ENCODE measurements at regions not wholly inside any gene's neighbourhood (a gene's known extent, or its start where the extent isn't known, plus 50 kb on each side); places are given as distances from the start of the nearest gene placed in this dataset.
A peak's percentile ranks its signal among the peaks of the same experiment; 100 is the strongest.

DNA sequence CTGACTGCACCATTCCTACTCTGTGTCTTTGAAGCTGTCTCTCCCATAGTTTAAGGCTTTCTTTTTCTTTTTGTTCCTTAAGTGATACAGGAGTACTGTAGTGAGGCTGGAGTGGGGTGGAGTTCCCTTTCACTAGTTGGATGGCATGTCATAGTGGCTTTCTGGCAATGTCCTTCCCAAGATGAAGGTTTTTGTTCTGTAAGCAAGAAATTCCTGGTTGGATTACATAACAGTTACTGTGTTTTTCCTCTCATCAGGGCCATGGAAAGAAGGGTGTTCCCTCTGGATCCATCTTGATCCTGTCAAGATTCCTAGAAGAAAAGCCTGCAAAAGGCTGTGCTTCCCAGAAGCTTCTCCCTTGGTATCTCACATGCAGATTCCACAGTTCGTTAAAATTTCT is 84.2 kb downstream of the ACKR3 start:
- no peak for DNase-seq (ENCODE audit: low read depth in 3 of 3, low spot score in 2 of 3)

DNA sequence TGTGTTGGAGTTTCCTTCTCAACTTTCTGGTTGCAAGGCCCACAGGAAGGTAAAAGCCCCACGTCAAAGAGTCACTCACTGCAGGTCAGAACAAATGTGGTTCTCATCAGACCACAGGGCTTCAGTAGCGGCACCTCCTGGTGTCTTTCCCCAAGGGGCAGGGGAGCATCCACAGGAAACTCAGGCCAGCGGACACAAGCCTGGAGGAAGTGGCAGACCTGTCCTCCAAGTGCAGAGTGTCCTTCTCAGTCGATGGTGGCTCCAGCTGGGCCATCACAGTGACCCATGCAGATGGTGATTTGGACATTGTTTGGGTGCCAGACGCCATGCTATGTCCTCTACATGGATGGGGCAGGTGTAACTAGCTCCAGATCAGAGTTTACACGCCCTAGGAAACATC is 84.9 kb downstream of the ACKR3 start:
- no peak for DNase-seq (ENCODE audit: low read depth in 3 of 3, low spot score in 2 of 3)

DNA sequence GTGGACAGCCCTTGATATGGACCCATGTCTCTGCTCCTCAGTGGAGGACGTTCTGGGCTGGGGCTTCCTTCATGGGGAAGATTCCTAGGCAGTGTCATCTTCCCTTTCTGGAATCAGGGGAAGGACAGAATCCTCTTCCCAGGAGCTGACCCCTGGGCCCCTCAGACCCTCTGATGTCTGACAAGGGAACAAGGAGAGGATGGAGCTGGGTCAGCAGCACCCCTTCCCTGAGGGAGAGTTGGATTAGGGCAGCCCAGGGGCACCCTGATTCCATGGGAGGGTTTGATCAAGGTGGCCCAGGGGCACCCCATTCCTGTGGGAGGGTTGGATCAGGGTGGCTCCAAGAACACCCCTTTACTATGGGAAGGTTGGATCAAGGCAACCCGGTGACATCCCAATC is 86.5 kb downstream of the ACKR3 start:
- DNase-seq (ENCODE audit: low read depth in 3 of 3, low spot score in 2 of 3) = no peak

DNA sequence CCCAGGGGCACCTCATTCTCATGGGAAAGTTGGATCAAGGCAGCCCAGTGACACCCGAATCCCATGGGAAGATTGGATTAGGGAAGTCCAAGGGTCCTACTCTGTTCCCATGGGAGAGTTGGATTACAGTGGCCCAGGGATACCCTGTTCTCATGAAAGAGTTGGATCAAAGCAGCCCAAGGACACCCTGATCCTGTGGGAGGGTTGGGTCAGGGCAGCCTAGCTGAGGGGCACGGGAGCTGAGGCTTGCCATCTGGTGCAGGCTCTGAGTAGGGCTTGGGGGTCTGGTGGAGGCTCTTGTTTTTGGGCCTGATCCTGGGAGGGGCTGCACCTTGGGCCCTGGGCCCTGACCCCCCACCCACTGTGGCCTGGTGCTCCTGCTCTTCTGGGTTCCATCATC is 87.1 kb downstream of the ACKR3 start:
- DNase-seq (ENCODE audit: low read depth in 3 of 3, low spot score in 2 of 3) = no peak

DNA sequence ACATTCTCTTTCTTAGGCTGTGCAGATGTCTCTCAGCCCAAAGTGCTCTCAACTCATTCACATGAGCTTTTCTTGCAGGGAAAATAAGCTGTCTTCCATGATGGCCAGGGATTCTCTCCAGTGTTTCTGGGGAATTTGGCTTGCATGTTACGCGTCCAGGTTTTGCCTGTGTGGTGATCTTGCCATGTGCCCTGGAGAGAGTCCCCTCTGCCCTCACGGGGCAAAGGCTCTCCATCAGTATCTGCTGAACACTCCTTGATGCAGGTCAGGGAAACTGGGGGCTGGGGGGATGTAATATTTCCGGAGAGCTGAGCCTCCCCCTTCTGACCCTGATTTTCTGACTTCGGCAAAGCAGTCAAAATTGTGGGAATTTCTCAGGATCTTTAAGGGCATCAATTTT is 87.6 kb downstream of the ACKR3 start:
- no peak for DNase-seq (ENCODE audit: low read depth in 3 of 3, low spot score in 2 of 3)

DNA sequence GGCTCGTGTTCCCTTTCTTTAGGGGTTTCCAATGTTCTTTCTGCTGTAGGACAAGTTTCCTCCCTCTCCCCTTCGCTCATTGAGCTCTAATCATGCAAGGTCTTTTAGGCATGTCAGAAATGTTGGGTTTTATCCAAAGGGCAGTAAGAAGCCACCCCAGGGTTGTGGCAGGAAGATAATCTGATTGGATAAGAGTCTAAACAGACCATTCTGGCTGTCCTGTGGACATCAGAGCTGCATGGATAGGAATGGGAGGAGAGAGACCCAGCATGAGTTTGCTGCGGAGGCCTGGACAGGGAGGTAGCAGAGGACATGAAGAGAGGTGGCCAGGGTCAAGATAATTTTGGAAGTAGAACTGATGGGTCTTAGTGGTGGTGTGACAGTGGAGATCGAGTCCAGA is 88.2 kb downstream of the ACKR3 start:
- DNase-seq (ENCODE audit: low read depth in 3 of 3, low spot score in 2 of 3) = no peak

DNA sequence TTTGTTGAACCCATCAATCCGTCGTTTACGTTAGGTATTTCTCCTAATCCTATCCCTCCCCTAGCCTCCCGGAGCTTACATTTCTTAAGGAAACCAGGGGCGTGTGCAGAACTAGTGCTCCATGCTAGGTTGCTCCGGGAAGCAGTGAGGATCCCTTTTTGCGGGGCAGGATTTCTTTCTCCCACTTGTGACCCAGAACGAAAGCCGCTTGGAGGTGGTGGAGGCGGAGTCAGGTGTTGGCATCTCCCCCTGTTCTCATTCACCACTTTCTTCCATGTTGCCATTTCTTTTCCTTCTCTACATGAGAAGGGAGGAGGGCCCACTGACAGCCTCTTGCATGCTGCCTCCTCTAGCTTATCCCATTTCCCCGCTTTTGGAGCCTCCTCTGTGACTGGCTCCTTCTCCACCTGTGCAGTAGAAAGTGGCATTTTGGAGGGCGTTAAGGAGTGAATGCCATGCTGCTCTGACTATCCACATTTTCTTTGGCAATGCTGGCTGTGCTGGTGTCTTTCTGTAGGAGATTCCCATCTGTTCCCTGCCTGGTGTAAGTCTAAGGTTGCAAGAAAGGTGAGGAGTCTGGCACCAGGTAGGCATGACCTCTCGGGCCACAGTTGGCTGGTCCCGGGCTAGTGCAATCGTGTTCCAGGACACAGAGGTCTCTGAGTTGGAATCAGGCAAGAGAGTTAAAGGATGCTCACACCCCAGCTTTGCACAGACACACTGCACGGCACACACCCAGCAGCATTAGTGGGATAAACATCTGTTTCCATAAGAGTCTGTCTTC is 89.5 kb downstream of the ACKR3 start:
- no peak for DNase-seq (ENCODE audit: low read depth in 3 of 3, low spot score in 2 of 3)

DNA sequence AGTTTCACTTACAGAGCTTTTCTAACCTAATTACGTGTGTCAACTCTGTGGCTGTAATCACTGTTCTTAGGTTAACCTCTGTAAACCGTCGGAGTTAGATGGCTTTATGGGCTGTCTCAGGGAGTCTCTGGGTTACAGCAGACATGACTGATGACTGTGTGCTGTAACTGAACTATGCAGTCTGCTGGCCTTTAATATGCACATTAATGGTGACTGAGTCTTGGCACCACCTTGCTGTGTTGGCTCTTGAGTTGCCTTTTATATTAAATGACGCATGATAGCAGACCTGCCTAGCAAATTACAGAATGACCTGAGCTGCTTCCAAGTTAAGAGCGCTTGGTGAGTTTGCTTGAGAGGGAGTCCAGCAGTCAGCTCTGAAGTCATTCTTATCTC is 90.1 kb downstream of the ACKR3 start:
- DNase-seq (ENCODE audit: low read depth in 3 of 3, low spot score in 2 of 3) = peak; percentile 36 to 51 (median 45)

DNA sequence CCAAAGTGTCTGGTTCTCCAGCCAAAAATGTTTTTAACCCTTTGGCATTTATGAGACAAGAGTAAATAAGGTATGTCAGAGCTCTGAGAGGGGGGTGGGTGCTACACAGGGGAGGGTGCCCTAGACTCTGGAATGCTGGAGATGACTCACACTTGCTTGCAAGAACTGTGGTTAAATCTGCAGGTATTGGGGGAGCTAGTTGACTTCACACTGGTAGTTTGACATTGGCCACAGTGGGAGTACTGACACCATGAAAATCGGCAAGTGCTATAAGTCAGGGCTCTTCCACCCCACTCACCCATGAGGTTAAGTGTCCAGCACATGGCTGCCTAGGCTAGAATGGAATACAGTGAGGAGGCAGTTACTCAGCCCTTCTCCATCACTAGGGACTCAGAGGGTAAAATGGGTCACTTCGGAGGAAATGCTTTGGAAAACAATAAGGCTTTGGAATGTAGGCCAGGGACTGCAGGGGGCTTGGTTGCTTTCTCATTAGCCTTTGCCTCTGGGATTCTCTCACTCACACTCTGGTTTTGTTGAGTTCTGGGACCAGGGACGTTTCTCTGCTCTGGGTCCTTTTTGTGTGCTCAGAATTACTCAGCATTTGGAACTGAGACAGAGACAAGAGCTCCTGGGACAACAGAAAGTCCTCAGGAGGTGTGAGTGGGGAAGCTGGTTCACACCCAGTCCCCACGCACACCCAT is 91.6 kb downstream of the ACKR3 start:
- DNase-seq (ENCODE audit: low read depth in 3 of 3, low spot score in 2 of 3) = no peak

DNA sequence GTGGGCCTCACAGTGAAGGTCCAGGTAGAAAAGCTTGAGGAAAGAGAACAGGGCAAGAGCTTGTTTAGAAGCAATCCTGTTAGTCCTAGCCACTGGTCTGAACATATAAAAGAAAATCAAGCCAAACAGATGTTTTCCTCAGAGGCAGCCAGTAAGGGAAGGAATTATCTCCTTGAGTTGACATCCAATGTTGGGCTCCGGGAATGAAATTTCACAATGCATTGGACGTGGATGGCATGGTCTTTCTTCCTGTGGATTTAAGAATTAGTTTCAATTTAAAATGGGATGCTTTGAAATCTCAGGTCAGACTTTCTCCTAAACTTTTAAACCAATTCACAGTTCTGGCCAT is 92.1 kb downstream of the ACKR3 start:
- DNase-seq (ENCODE audit: low read depth in 3 of 3, low spot score in 2 of 3) = no peak

DNA sequence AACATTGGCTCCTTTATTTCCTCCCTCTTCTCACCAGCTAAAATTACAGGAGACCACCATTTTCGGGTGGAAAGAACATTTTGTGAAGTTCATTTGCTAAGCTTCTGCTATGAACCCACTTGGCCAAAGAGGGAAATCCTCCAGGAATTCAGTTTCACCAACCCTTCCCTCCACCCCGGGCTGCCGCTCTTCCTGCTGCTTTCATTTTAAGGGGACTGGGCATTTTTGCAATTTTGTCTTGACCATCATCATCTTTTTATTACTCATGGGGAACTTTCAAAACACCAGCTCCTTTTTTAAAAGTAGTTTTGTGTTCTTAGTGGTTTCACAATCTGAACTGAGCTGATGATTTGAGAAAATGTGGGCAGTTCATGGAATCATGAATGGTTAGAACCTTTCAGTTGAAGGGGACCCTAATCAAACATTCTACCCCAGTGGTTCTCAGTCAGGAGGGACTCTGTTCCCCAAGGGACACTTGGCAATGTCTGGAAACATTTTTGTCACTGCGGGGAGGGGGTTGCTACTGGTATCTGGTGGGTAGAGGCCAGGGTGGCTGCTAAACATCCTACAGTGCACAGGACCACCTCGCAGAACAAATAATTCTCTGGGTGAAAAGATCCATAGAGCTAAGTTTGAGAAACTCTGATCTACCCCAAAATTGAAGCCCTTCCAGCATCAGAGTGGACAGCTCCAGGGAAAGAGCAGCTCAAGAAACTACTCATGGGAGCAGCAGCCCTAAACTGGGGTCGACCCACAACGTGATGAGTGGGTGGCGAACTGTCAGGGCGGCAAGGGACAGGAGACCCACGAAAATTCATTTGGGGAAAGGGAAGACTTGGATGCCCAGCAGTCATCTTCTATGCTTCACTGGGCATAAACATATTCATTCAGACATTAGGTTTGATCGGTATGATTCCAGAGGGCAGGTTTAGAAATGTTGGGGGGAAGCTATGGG is 92.9 kb downstream of the ACKR3 start:
- no peak for DNase-seq (ENCODE audit: low read depth in 3 of 3, low spot score in 2 of 3)

DNA sequence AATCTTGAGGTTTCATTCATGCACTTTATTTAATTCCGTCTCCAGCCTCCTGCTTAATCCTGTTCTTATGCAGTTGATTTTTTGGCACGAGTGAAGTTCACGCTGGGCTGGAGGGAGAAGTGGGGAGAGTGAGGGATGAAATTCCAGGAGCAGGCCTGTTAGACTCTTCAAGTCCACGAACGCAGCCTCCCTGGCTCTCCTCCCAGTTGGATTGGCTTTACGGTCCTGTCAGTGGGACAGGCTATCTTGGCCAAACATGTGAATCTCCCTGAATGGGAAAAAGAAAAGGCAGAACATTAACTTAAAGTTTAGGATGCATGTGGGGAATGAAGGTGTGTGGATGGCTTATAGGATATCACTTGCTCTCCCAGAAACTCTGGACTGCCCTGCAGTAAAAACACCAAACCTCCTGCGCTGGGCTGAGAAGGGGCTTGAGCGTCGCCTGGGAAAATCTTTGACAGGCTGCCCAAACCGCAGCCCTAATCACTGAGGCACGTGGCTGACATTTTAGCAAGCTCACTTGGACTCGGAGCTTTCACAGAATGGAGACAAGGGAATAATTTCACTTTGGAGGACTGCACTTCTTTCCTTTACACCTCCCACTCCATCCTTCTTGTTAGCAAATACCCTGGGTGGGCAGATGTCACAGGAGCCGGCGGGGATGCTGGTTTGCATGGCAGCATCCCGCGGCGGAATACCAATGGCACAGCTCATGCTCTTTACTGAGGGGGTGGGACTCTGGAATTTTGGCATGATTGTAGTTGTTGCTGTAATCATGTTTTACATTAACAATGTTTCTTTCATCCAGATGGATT is 93.9 kb downstream of the ACKR3 start:
- DNase-seq (ENCODE audit: low read depth in 3 of 3, low spot score in 2 of 3) = no peak

DNA sequence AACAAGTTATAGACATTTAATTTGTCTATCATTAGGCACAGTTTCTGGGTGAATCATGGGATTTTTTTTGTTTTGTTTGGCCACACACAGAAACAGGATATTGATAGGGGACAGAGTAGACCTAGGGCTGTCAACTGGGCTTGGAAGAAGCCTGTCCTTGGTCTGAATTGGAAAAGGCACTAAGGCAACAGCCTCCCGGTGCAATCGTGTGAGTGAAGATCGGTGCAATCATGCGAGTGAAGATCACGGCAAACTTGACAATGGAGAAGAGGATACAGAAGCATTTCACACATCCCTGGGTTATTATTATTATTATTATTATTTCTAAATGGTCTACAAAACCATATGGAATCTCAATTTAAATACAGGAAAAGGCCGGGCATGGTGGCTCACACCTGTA is 94.5 kb downstream of the ACKR3 start:
- DNase-seq (ENCODE audit: low read depth in 3 of 3, low spot score in 2 of 3) = no peak

DNA sequence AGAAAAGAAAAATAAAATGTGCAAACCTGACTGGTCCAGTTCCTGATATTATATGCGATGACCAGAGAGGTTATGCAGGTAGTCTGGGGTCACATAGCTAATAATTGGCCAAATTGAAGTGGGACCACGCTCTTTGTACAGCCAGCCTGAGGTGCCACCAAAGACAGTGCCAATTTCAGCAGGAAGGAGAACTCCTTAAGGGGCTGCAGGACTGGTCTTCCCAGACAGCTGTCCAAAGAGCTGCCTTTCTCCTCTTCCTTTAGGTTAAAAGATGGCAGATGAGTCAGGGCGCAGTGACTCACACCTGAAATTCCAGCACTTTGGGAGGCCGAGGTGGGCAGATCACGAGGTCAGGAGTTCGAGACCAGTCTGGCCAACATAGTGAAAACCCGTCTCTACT is 95.5 kb downstream of the ACKR3 start:
- no peak for DNase-seq (ENCODE audit: low read depth in 3 of 3, low spot score in 2 of 3)

DNA sequence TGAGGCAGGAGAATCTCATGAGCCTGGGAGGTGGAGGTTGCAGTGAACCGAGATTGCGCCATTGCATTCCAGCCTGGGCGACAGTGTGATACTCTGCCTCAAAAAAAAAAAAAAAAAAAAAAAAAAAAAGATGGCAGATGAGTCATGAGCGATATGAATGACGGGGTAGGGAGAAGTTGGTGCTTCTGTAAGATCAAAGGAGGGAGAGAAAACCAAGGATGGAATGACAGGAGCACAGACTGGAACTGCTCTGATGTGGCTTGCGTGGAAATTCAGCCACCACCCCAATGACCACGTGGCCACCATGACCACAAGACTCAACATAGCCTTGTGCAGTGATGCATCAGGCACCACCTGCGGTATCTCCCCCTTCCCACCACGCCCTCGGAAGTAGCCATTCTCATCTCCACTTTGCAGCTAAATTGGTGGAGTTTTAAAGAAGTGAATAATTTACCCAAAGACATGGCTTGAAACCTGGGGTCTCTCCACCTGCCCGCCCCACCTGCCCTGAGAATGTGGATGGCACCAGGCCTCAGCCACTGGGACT is 96.0 kb downstream of the ACKR3 start:
- no peak for DNase-seq (ENCODE audit: low read depth in 3 of 3, low spot score in 2 of 3)

DNA sequence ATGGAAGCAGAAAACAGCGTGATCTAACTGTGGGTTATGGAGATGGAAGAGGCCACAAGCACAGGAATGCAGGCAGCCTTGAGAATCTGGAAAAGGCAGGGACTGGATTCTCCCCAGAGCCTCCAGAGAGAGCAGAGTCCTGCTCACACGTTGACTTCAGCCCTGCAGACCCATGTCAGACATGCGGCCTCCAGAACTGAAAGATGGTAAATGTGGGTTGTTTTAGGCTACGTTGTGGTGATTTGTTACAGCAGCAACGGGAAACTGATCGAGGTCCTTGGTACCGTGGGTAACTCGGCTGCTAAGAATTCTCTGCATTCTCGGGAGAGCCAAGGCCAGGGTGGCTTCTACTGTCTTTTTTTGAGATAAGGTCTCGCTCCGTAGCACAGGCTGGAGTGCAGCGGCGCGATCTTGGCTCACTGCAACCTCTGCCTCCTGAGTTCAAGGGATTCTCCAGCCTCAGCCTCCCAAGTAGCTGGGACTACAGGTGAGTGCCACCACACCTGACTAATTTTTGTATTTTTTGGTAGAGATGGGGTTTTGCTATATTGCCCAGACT is 97.1 kb downstream of the ACKR3 start:
- DNase-seq (ENCODE audit: low read depth in 3 of 3, low spot score in 2 of 3) = no peak

DNA sequence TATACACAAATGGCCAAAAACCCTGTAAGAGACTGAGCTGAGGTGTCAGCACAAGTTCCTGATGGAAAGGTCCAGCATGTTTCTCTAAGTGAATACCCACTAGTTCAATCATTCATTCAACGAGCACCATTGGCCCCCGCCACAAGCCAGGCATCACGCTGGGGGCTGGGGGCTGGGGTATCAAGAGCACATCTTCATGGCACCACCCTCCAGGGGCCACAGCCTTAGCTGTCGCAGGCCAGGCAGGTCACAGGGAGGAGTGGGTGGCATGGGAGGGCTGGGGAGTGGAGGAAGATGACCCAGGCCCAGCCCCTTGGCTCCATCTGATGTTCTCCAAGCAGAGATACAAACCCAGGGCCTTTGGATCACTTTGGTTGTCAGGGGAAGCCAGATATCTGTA is 97.9 kb downstream of the ACKR3 start:
- DNase-seq (ENCODE audit: low read depth in 3 of 3, low spot score in 2 of 3) = no peak

DNA sequence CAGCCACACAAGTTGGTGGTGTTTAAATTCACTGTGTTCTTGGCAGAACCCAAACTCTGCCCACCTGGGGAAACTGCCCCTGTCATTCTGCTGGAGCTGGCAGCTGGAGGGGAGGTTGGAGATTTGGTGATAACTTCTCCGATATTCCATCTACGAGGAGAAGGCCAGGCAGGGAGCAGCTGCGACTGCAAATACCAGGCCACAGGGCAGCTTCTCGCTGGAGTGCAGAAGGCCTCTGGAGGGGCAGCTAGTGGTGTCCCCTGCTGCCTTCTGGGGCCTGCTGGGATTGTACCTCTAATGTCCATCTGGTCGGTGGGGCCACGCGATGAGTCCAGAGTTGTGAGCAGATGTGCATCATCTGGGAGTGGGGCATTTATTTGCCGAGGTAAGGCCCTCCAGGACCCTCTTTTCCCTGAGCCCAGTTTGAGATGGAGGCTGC is 98.9 kb downstream of the ACKR3 start:
- no peak for DNase-seq (ENCODE audit: low read depth in 3 of 3, low spot score in 2 of 3)

DNA sequence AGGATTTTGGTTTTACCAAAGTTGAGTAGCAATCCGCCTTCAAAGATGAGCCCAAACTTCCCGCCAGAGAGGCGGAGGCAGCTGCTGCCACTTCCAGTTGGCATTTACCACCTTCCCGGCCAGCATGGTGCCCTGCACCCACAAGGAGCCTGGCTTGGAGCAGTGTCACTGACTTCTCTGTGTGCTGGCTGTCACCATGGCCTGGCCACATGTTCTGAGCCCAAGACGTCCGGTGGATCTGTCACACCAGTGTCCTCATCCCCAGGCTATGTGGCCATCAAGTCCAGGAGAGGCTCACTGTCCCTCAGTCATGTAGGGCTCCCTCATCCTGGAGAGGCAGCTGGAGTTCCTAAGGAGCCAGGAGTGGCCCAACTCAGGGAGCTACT is 100.6 kb downstream of the ACKR3 start:
- DNase-seq (ENCODE audit: low read depth in 3 of 3, low spot score in 2 of 3) = no peak
